Breast epithelium (tissue), 3 donors: ENCODE measurements at regions not wholly inside any gene's neighbourhood (a gene's known extent, or its start where the extent isn't known, plus 50 kb on each side); places are given as distances from the start of the nearest gene placed in this dataset.

Experiments
- CTCF ChIP-seq, 3 donors: fragments of 450-650 bp; IDR thresholded peaks; one replicate each; pipeline ENCODE4 v1.5.1; 2016 to 2017; ENCODE audit warnings: antibody characterized with exemption in 3 of 3, mild to moderate bottlenecking in 3 of 3, moderate library complexity in 3 of 3
- POLR2A ChIP-seq: fragments of 450-650 bp; IDR thresholded peaks from one replicate; pipeline ENCODE4 v1.6.1; 2016; ENCODE audit warnings: antibody characterized with exemption, mild to moderate bottlenecking, moderate library complexity

DNA sequence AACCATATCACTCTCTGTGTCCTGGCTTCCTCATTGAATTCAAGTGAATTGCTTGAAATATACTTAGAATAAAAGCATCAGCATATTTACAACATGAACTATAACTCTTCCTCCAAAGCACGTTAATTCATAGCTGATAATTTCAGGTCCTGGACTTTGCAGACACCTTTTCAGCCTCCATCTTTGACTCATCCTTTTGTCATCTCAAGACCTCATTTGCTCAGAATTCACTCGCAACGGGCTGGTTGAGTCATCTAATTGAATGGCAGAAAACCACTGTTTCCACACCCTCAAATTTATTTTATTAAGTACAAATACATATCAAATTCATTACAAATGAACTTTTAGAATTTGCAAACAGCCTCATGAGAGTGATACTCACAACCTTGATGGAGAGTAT is 545.7 kb downstream of the GATA3 start:
- TF ChIP-seq CTCF (IDR thresholded peaks at IDR 0.05), result no peak
- no peak for TF ChIP-seq POLR2A
